Motor neuron (in vitro differentiated cells): ENCODE measurements at regions not wholly inside any gene's neighbourhood (a gene's known extent, or its start where the extent isn't known, plus 50 kb on each side); places are given as distances from the start of the nearest gene placed in this dataset.

Source experiments
- ATAC-seq, 8 experiments: fragments of 200-7000 bp; cut with Tn5 transposase; replicated peaks in 6 of 8; 2 replicates each; pipeline ENCODE4 v1.8.0; 2021; ENCODE audit warnings: mild to moderate bottlenecking in 8 of 8, moderate library complexity in 8 of 8
- H3K27ac ChIP-seq, 2 donors: fragments of 250-450 bp; sonication (Bioruptor Pico); 2 replicates each; pipeline ENCODE4 v1.9.0; 2021; ENCODE audit warnings: antibody characterized with exemption in 2 of 2, mild to moderate bottlenecking in 2 of 2, moderate library complexity in 1 of 2
- H3K4me1 ChIP-seq, 2 donors: fragments of 250-450 bp; sonication (Bioruptor Pico); replicated peaks in 1 of 2; 2 replicates each; pipeline ENCODE4 v1.6.1; 2021; ENCODE audit warnings: antibody characterized with exemption in 2 of 2, mild to moderate bottlenecking in 2 of 2, moderate library complexity in 1 of 2
- H3K4me3 ChIP-seq, 5 donors: fragments of 250-450 bp; sonication (Bioruptor Pico); 2 replicates each; pipeline ENCODE4 v1.9.0; 2021; ENCODE audit warnings: antibody characterized with exemption in 5 of 5, mild to moderate bottlenecking in 5 of 5, moderate library complexity in 4 of 5
- WGBS, 10 experiments: fragments of 450-650 bp; shearing (Covaris generic); methylation state at CpG; one replicate each; pipeline ENCODE4 v1.0.0; 2022; 5-methylcytosine and 5-hydroxymethylcytosine counted together
- in situ Hi-C, 9 experiments: fragments of 400-800 bp; cut with MboI; loops; one replicate each; pipeline ENCODE4 v1.15.0; 2021; ENCODE audit warnings: low sequenced_read_pairs in 9 of 9, low pct_unique_long_range_greater_than_20kb in 2 of 9; ENCODE audit not compliant: unreplicated experiment in 9 of 9

GRCh38 chr20:21840991-21841390 is 135.5 kb downstream of the PAX1 start:
- H3K27ac ChIP-seq = no peak overlapping the region
- in situ Hi-C loops = no loop called here
- WGBS, 10 experiments = 0 to 58% (median 42%) methylated on average over 1 to 2 of the region's 2 CpGs; no CpG with 5 or more reads in 4 of the 10 experiments
- no peak overlapping the region for H3K4me3 ChIP-seq
- peak in 2 of 8 experiments; percentile 21 to 24 for ATAC-seq
- H3K4me1 ChIP-seq = no peaks in the 10 kb centered on the region

- in situ Hi-C loops = no loop called here
- Histone ChIP-seq H3K4me3 (no peak overlapping the region), H3K4me1 (no peaks in the 10 kb centered on the region), H3K27ac (no peak overlapping the region)
- WGBS, 10 experiments = 0 to 100% (median 88%) methylated on average over 1 to 6 of the region's 12 CpGs; no CpG with 5 or more reads in 6 of the 10 experiments
- ATAC-seq = no peak
Observed at GRCh38 chr20:21839982-21840381, 134.5 kb downstream of the PAX1 start.

GRCh38 chr20:21836346-21836745 is 130.9 kb downstream of the PAX1 start:
- no peak overlapping the region for H3K27ac ChIP-seq
- in situ Hi-C loops = no loop called here
- peak in 1 of 8 experiments; percentile 27 for ATAC-seq
- no peaks in the 10 kb centered on the region for H3K4me1 ChIP-seq
- 14 to 60% (median 40%) methylated on average over 1 of the region's 1 CpG; no CpG with 5 or more reads in 6 of the 10 experiments for WGBS, 10 experiments
- H3K4me3 ChIP-seq = no peak overlapping the region

GRCh38 chr20:21835042-21835441 is 129.6 kb downstream of the PAX1 start:
- in situ Hi-C loops = no loop called here
- Histone ChIP-seq H3K27ac (no peak overlapping the region), H3K4me3 (no peak overlapping the region), H3K4me1 (no peaks in the 10 kb centered on the region)
- no peak for ATAC-seq
- 25 to 100% (median 59%) methylated on average over 1 of the region's 1 CpG; no CpG with 5 or more reads in 4 of the 10 experiments for WGBS, 10 experiments

GRCh38 chr20:21832442-21833385 is 127.2 kb downstream of the PAX1 start:
- in situ Hi-C loops = no loop called here
- 0 to 97% (median 60%) methylated on average over 1 to 7 of the region's 8 CpGs; no CpG with 5 or more reads in 3 of the 10 experiments for WGBS, 10 experiments
- Histone ChIP-seq H3K4me1 (no peaks in the 10 kb centered on the region), H3K27ac (no peak overlapping the region), H3K4me3 (no peak overlapping the region)
- no peak for ATAC-seq

- H3K4me1 ChIP-seq = no peaks in the 10 kb centered on the region
- no peak overlapping the region for H3K4me3 ChIP-seq
- in situ Hi-C loops = no loop called here
- ATAC-seq = peak in 1 of 8 experiments; percentile 95
- 7 to 94% (median 36%) methylated on average over 2 to 9 of the region's 9 CpGs; no CpG with 5 or more reads in 1 of the 10 experiments for WGBS, 10 experiments
- no peak overlapping the region for H3K27ac ChIP-seq
Observed at GRCh38 chr20:21826976-21827375, 121.5 kb downstream of the PAX1 start.

- H3K27ac ChIP-seq = no peak overlapping the region
Observed at GRCh38 chr20:21821358-21821757, 115.9 kb downstream of the PAX1 start.

GRCh38 chr20:21820688-21821087 is 115.2 kb downstream of the PAX1 start:
- WGBS, 10 experiments = 9 to 83% (median 50%) methylated on average over 3 to 6 of the region's 6 CpGs; no CpG with 5 or more reads in 2 of the 10 experiments
- no peak overlapping the region for H3K27ac ChIP-seq
- no peaks in the 10 kb centered on the region for H3K4me1 ChIP-seq
- in situ Hi-C loops = no loop called here
- H3K4me3 ChIP-seq = no peak overlapping the region
- no peak for ATAC-seq

More at GRCh38 chr20:21821358-21821757, 115.9 kb downstream of the PAX1 start:
- Histone ChIP-seq H3K4me3 (no peak overlapping the region), H3K4me1 (no peaks in the 10 kb centered on the region)
- WGBS, 10 experiments = 0 to 63% (median 20%) methylated on average over 1 to 2 of the region's 2 CpGs; no CpG with 5 or more reads in 1 of the 10 experiments
- in situ Hi-C loops = no loop called here
- no peak for ATAC-seq

- H3K4me1 ChIP-seq = no peaks in the 10 kb centered on the region
- WGBS, 10 experiments = 0 to 88% (median 54%) methylated on average over 1 of the region's 1 CpG
- no peak overlapping the region for H3K27ac ChIP-seq
- no peak overlapping the region for H3K4me3 ChIP-seq
- ATAC-seq = no peak
- in situ Hi-C loops = no loop called here
Observed at GRCh38 chr20:21820045-21820444, 114.6 kb downstream of the PAX1 start.

GRCh38 chr20:21812379-21812778 is 106.9 kb downstream of the PAX1 start:
- 0 to 100% (median 90%) methylated on average over 1 of the region's 1 CpG; no CpG with 5 or more reads in 6 of the 10 experiments for WGBS, 10 experiments

GRCh38 chr20:21809961-21810523 is 104.6 kb downstream of the PAX1 start:
- no peak overlapping the region for H3K4me3 ChIP-seq
- no peak overlapping the region for H3K27ac ChIP-seq
- in situ Hi-C loops = no loop called here
- ATAC-seq = no peak
- no peaks in the 10 kb centered on the region for H3K4me1 ChIP-seq
- 49 to 100% (median 87%) methylated on average over 2 to 11 of the region's 18 CpGs; no CpG with 5 or more reads in 4 of the 10 experiments for WGBS, 10 experiments

More at GRCh38 chr20:21812379-21812778, 106.9 kb downstream of the PAX1 start:
- peak in 1 of 8 experiments; percentile 55 for ATAC-seq
- no peaks in the 10 kb centered on the region for H3K4me1 ChIP-seq
- H3K27ac ChIP-seq = no peak overlapping the region
- in situ Hi-C loops = no loop called here
- H3K4me3 ChIP-seq = no peak overlapping the region

GRCh38 chr20:21808863-21809664 is 103.6 kb downstream of the PAX1 start:
- in situ Hi-C loops = no loop called here
- Histone ChIP-seq H3K4me1 (no peaks in the 10 kb centered on the region), H3K4me3 (no peak overlapping the region), H3K27ac (no peak overlapping the region)
- no peak for ATAC-seq
- WGBS, 10 experiments = 27 to 82% (median 52%) methylated on average over 2 to 23 of the region's 31 CpGs; no CpG with 5 or more reads in 3 of the 10 experiments
